HCT116 (cell line): ENCODE measurements at regions not wholly inside any gene's neighbourhood (a gene's known extent, or its start where the extent isn't known, plus 50 kb on each side); places are given as distances from the start of the nearest gene placed in this dataset.

Source experiments
- ATAC-seq: fragments of 200-7000 bp; cut with Tn5 transposase; 2 replicates; pipeline ENCODE4 v1.9.1; 2020; ENCODE audit warnings: mild to moderate bottlenecking, moderate library complexity
- BruUV-seq: library from RNA; stranded (reverse); fragments of 400-500 nt; replicated peaks from 2 replicates; lab custom pipeline; 2021; lab: Mats Ljungman, UMichigan
- CTCF ChIA-PET: fragments of 300-600 bp; sonication (Branson Sonifier 250); formaldehyde crosslinking; loops from one replicate; lab custom pipeline; 2021; ENCODE audit warnings: antibody characterized with exemption; lab: Charles Lee
- POLR2A ChIA-PET: fragments of 300-600, 350-600 bp; sonication (Branson Sonifier 250); formaldehyde crosslinking; loops from one replicate; lab custom pipeline; 2021; ENCODE audit warnings: antibody characterized with exemption; lab: Charles Lee
- RAD21 ChIA-PET, 2 experiments: fragments of 300-600 bp; sonication (Branson Sonifier 250); formaldehyde crosslinking; loops; one replicate each; lab custom pipeline; 2023; ENCODE audit warnings: low total read pairs in 2 of 2; ENCODE audit not compliant: uncharacterized antibody in 2 of 2, unreplicated experiment in 2 of 2, low non-redundant PET in 1 of 2; lab: Charles Lee
- DNase-seq: peaks from one replicate; pipeline ENCODE4 v3.0.0-alpha.2; 2010; ENCODE audit warnings: low read depth, low spot score
- H2AFZ ChIP-seq: fragments of 200-600 bp; shearing (Covaris generic), sonication (generic); 2 replicates; pipeline ENCODE4 v1.6.1; 2017; ENCODE audit warnings: low read depth, mixed run types, mixed read lengths, antibody characterized with exemption, low read length; ENCODE audit not compliant: poor library complexity, severe bottlenecking
- H3K27ac ChIP-seq: 2 replicates; pipeline ENCODE4 v1.5.1; 2012; ENCODE audit warnings: low read depth, low read length
- H3K27me3 ChIP-seq: fragments of 200-600 bp; sonication (generic); 2 replicates; pipeline ENCODE4 v1.6.1; 2016; ENCODE audit warnings: mixed run types, low read length, mixed read lengths; ENCODE audit not compliant: insufficient read depth
- H3K36me3 ChIP-seq, 2 experiments: fragments of 200-500 bp in 1 of 2; fragments of 200-600 bp in 1 of 2; sonication (Bioruptor generic) in 1 of 2; sonication (generic) in 1 of 2; 2 replicates each; pipeline versions ENCODE4 v1.5.1 to v1.6.1; 2014 to 2016; ENCODE audit warnings: low read length in 2 of 2, inconsistent platforms in 1 of 2, mixed read lengths in 1 of 2, mixed run types in 1 of 2; ENCODE audit not compliant: insufficient read depth in 2 of 2, control insufficient read depth in 1 of 2
- H3K4me1 ChIP-seq, 2 experiments: fragments of 200-600 bp in 1 of 2; sonication (generic) in 1 of 2; 2 replicates each; pipeline versions ENCODE4 v1.5.1 to v1.6.1; 2012 to 2017; ENCODE audit warnings: low read length in 2 of 2, inconsistent platforms in 1 of 2, mild to moderate bottlenecking in 1 of 2, mixed read lengths in 1 of 2, mixed run types in 1 of 2, moderate library complexity in 1 of 2; ENCODE audit not compliant: insufficient read depth in 2 of 2, control insufficient read depth in 1 of 2
- H3K4me2 ChIP-seq: fragments of 200-600 bp; sonication (generic); 2 replicates; pipeline ENCODE4 v1.6.1; 2017; ENCODE audit warnings: mixed run types, low read length, mixed read lengths
- H3K4me3 ChIP-seq, 2 experiments: fragments of 200-600 bp in 1 of 2; sonication (generic) in 1 of 2; replicated peaks in 1 of 2; 2 replicates each; pipeline ENCODE4 v1.5.1; 2011 to 2016; ENCODE audit warnings: low read length in 2 of 2, control low read depth in 1 of 2, low read depth in 1 of 2, mild to moderate bottlenecking in 1 of 2, mixed read lengths in 1 of 2, mixed run types in 1 of 2
- H3K79me2 ChIP-seq: fragments of 200-600 bp; sonication (generic); 2 replicates; pipeline ENCODE4 v1.6.1; 2017; ENCODE audit warnings: mild to moderate bottlenecking, mixed run types, low read length, moderate library complexity, mixed read lengths; ENCODE audit not compliant: insufficient read depth
- H3K9ac ChIP-seq: fragments of 200-600 bp; sonication (generic); 2 replicates; pipeline ENCODE4 v1.6.1; 2016; ENCODE audit warnings: low read length, mixed read lengths
- H3K9me2 ChIP-seq: fragments of 200-600 bp; sonication (generic), shearing (Covaris generic); 2 replicates; pipeline ENCODE4 v1.6.1; 2017; ENCODE audit warnings: mixed run types, mild to moderate bottlenecking, moderate library complexity; ENCODE audit not compliant: insufficient read depth
- H3K9me3 ChIP-seq, 2 experiments: fragments of 200-500 bp in 1 of 2; fragments of 200-600 bp in 1 of 2; sonication (Bioruptor generic) in 1 of 2; sonication (generic) in 1 of 2; 2 replicates each; pipeline ENCODE4 v1.6.1; 2014 to 2017; ENCODE audit warnings: low read length in 2 of 2, mixed read lengths in 2 of 2, inconsistent platforms in 1 of 2, low read depth in 1 of 2, mild to moderate bottlenecking in 1 of 2, mixed run types in 1 of 2, moderate library complexity in 1 of 2; ENCODE audit not compliant: control insufficient read depth in 1 of 2, insufficient read depth in 1 of 2
- H4K20me1 ChIP-seq: fragments of 200-600 bp; sonication (generic), shearing (Covaris generic); 2 replicates; pipeline ENCODE4 v1.6.1; 2017; ENCODE audit warnings: mixed run types, mild to moderate bottlenecking, moderate library complexity; ENCODE audit not compliant: insufficient read depth
- ATF3 ChIP-seq: IDR thresholded peaks from 2 replicates; pipeline ENCODE4 v1.6.1; 2012
- CBX3 ChIP-seq: IDR thresholded peaks from 2 replicates; pipeline ENCODE4 v1.6.1; 2012; ENCODE audit warnings: low read depth
- CEBPB ChIP-seq: IDR thresholded peaks from 2 replicates; pipeline ENCODE4 v1.6.1; 2012; ENCODE audit warnings: low read depth
- EGR1 ChIP-seq: IDR thresholded peaks from 2 replicates; pipeline ENCODE4 v1.6.1; 2012; ENCODE audit warnings: low read depth
- EZH2 ChIP-seq: fragments of 200-600 bp; sonication (generic); IDR thresholded peaks from 2 replicates; pipeline ENCODE4 v1.6.1; 2017; ENCODE audit warnings: antibody characterized with exemption, mixed run types
- FOSL1 ChIP-seq: IDR thresholded peaks from 2 replicates; pipeline ENCODE4 v1.6.1; 2012; ENCODE audit warnings: low read depth
- JUND ChIP-seq: IDR thresholded peaks from 2 replicates; pipeline ENCODE4 v1.6.1; 2012
- MAX ChIP-seq: IDR thresholded peaks from 2 replicates; pipeline ENCODE4 v1.6.1; 2012
- POLR2A ChIP-seq: IDR thresholded peaks from 2 replicates; pipeline ENCODE4 v1.7.0; 2011; ENCODE audit warnings: borderline replicate concordance; ENCODE audit not compliant: insufficient read depth, insufficient read length; ENCODE audit errors: extremely low read depth
- REST ChIP-seq: IDR thresholded peaks from 2 replicates; pipeline ENCODE4 v1.6.1; 2012; ENCODE audit warnings: low read depth
- SP1 ChIP-seq: IDR thresholded peaks from 2 replicates; pipeline ENCODE4 v1.6.1; 2012; ENCODE audit warnings: low read depth
- SRF ChIP-seq: IDR thresholded peaks from 2 replicates; pipeline ENCODE4 v1.6.1; 2012; ENCODE audit warnings: low read depth
- TCF7L2 ChIP-seq: IDR thresholded peaks from 2 replicates; pipeline ENCODE4 v1.7.0; 2011; ENCODE audit warnings: borderline replicate concordance, inconsistent platforms; ENCODE audit not compliant: insufficient read depth, insufficient read length; ENCODE audit errors: extremely low read depth
- YY1 ChIP-seq: IDR thresholded peaks from 2 replicates; pipeline ENCODE4 v1.6.1; 2011; ENCODE audit warnings: low read length, low read depth, moderate library complexity, mild to moderate bottlenecking; ENCODE audit not compliant: insufficient replicate concordance; ENCODE audit errors: extremely low read depth
- ZBTB33 ChIP-seq: IDR thresholded peaks from 2 replicates; pipeline ENCODE4 v1.6.1; 2011; ENCODE audit warnings: mild to moderate bottlenecking, low read length, moderate library complexity; ENCODE audit not compliant: insufficient replicate concordance; ENCODE audit errors: extremely low read depth
- ZFX ChIP-seq: fragments of 450-650 bp; IDR thresholded peaks from 2 replicates; pipeline ENCODE4 v1.6.1; 2017
- intact Hi-C: fragments of 100-400 bp; cut with micrococcal nuclease; formaldehyde crosslinking; loops from 2 replicates; pipeline ENCODE4 v1.10.0; 2022

GRCh38 chr9:115278326-115279035, 160.5 kb upstream of the TNC start:
- RAD21 ChIA-PET, result no interaction called here
- Histone ChIP-seq H3K9ac (no peak overlapping the region), H3K27ac (no peak overlapping the region), H3K4me1 (no peaks in the 10 kb centered on the region), H2AFZ (no peak overlapping the region), H3K9me3 (no peaks in the 10 kb centered on the region), H3K4me3 (no peak overlapping the region), H4K20me1 (no peaks in the 10 kb centered on the region), H3K36me3 (no peaks in the 10 kb centered on the region), H3K4me2 (no peak overlapping the region), H3K79me2 (no peaks in the 10 kb centered on the region), H3K9me2 (no peaks in the 10 kb centered on the region), H3K27me3 (no peaks in the 10 kb centered on the region)
- CTCF ChIA-PET, result no interaction called here
- DNase-seq (no peak), ATAC-seq (no peak)
- intact Hi-C loops, result no loop called here
- TF ChIP-seq JUND (no peak), ZFX (no peak), CEBPB (no peak)
- POLR2A ChIA-PET, result no interaction called here
- no TSS peak for BruUV-seq

GRCh38 chr9:115283395-115283794, 165.4 kb upstream of the TNC start:
- intact Hi-C loops, result no loop called here
- H3K4me1 ChIP-seq, result no peaks in the 10 kb centered on the region
- no peak for TF ChIP-seq CEBPB
- TF ChIP-seq SRF, result no peak
- no peak for TF ChIP-seq POLR2A
- no peak for TF ChIP-seq CBX3
- TF ChIP-seq REST, result no peak
- no peak for TF ChIP-seq MAX
- no peak for TF ChIP-seq ATF3
- TF ChIP-seq EZH2, result no peak
- no peak for TF ChIP-seq SP1
- no peak for TF ChIP-seq ZBTB33
- TF ChIP-seq YY1, result no peak
- no peak for TF ChIP-seq TCF7L2
- no peak for TF ChIP-seq FOSL1
- no peak for TF ChIP-seq EGR1

More at GRCh38 chr9:115283395-115283794, 165.4 kb upstream of the TNC start:
- no peak overlapping the region for H3K27ac ChIP-seq
- no peak overlapping the region for H3K4me3 ChIP-seq
- H3K36me3 ChIP-seq, result no peaks in the 10 kb centered on the region
- no peaks in the 10 kb centered on the region for H3K9me3 ChIP-seq
- H3K79me2 ChIP-seq, result no peaks in the 10 kb centered on the region
- no peaks in the 10 kb centered on the region for H4K20me1 ChIP-seq
- POLR2A ChIA-PET, result no interaction called here
- CTCF ChIA-PET, result no interaction called here
- H3K9me2 ChIP-seq, result no peaks in the 10 kb centered on the region
- RAD21 ChIA-PET, result no interaction called here
- no peaks in the 10 kb centered on the region for H3K27me3 ChIP-seq
- no peak for DNase-seq
- no peak overlapping the region for H3K9ac ChIP-seq
- no TSS peak for BruUV-seq
- no peak for ATAC-seq
- H2AFZ ChIP-seq, result no peak overlapping the region
- H3K4me2 ChIP-seq, result no peak overlapping the region
